ENCODE measurements at regions not wholly inside any gene's neighbourhood (a gene's known extent, or its start where the extent isn't known, plus 50 kb on each side); places are given as distances from the start of the nearest gene placed in this dataset.
"Not testable (repeated sequence)": the region's sequence is repeated elsewhere in the genome, so short reads cannot be mapped to it uniquely, and the experiment has no call there.

GRCh38 chr12:92987362-92987761 lies 58.3 kb upstream of the EEA1 start:
- FAIRE-seq = peak; percentile 78

GRCh38 chr12:92987846-92988621 lies 58.9 kb upstream of the EEA1 start:
- no peak for FAIRE-seq

DNA sequence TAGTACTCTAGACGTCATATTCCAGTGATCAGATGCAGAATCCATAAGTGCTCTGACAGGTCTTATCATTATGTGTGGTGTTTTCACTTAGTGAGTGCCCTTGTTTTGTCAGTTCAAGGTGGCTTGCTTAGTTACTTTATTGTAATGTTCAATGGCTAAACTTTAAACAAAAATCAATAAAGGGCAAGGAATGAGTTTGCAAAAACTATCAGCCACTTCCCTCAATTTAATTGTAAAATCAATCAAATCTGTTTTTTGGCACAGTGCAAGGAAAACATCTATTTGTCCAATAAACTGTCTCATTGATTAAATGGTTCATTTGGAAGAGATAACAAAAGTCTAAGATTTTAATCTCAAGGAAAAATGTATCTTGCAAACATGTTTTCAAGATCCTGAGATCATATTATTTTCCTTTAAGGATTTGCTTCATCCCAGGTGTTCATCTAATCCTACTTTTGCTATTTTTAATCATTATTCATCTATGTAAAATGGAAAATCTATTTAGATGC lies 59.6 kb upstream of the EEA1 start:
- no peak for FAIRE-seq

- no peak for FAIRE-seq
These were observed 60.8 kb upstream of the EEA1 start for GRCh38 chr12:92989715-92990484.

GRCh38 chr12:92991134-92991533 lies 62.0 kb upstream of the EEA1 start:
- no peak for FAIRE-seq

DNA sequence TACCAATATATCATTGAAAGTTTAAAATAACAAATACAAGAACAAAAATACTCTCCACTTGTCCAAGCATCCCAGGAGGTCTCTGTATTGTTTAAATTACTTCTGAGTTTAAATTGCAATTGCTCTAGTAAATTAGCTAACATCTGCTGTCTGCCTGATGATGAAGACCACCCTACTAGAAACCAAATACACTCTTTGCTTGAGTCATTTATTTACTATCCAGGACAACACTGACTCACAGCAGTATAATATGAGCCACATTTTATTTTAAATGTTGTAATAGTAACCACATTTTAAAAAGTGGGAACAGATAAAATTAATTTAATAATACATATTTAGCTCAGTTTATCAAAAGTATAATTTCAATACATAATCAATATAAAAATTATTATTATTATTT lies 62.9 kb upstream of the EEA1 start:
- FAIRE-seq = no peak

DNA sequence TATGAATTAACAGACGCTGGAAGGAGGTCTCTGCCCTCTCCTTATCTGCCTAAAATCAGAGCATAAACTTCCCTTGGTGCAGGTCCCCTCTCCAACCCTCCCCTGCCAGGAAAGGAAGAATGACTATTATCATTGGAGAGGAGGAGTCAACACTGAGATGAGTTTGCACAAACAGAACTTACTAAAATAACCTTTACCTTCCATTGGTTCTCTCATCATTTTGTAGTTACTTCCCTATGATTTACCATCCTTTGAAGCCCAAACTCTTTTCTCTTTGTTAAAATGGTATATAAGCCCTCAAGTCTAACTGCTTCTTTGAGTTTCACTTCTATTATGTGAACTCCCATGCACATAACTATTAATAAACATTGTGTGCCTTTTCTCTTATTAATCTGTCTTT lies 64.2 kb upstream of the EEA1 start:
- FAIRE-seq = no peak

DNA sequence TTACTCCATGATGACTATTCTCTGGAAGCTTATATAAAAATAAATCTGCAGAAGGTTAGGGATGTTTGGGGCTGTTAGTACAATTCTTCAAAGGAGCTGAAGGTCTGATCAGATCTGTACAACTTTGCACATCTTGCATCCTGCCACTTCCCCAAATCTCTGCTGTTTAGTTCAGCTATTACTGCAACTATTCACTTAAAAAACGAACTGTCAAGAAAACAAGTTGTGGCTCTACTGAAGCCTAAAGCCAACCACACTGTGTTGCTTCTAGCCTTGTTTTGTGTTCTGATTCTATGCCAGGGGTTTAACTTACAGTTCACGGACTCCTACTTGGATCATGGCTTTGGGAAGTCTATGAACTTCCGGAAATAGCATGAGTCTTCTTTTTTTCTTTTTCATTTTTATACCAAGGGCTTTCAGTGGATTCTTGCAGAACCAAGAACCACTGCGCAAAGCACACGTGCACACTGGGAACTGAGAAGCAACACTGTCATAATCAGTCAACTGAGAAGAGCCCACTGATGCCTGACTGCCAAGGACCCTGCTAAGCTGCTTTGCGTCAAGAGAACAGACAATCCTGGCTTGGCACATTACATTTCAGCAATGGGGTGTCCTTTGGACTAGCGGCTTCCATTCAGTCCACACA lies 66.3 kb upstream of the EEA1 start:
- no peak for FAIRE-seq

- no peak for FAIRE-seq
These were observed 70.9 kb upstream of the EEA1 start for GRCh38 chr12:93000026-93000425.

GRCh38 chr12:93001407-93001806 lies 72.3 kb upstream of the EEA1 start:
- FAIRE-seq = no peak

- FAIRE-seq = no peak
These were observed 73.4 kb upstream of the EEA1 start for GRCh38 chr12:93002293-93003054.

DNA sequence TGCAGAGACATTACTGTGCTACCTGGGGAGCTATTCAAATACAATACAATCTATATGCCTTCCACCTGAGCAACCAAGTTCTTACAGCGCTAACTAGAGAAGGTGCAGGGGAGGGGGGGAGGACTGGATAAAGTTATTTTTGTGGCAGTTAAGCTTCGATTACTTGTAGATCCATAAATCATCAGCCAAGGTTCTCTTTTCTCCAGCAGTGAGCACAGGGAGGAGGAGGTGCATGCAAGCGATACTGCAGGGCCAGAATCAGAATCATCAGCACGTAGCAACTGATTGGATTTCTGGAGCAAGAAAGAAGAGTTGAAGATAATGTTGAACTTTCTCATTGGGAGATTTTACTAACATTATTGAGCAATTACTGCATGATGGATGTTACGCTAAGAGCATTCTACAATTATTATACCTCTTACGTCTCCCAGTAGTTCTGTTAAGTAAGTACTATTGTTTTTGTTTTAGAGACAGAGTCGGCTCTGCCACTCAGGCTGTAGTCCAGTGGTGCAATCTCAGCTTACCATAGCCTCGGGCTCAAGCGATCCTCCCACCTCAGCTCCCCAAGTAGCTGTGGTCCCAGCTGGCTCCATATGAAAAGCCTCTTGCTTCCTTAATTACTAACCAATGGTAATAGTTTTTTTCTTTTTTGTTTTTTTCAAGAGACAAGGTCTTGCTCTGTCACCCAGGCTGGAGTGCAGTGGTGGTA lies 74.6 kb upstream of the EEA1 start:
- FAIRE-seq = no peak

DNA sequence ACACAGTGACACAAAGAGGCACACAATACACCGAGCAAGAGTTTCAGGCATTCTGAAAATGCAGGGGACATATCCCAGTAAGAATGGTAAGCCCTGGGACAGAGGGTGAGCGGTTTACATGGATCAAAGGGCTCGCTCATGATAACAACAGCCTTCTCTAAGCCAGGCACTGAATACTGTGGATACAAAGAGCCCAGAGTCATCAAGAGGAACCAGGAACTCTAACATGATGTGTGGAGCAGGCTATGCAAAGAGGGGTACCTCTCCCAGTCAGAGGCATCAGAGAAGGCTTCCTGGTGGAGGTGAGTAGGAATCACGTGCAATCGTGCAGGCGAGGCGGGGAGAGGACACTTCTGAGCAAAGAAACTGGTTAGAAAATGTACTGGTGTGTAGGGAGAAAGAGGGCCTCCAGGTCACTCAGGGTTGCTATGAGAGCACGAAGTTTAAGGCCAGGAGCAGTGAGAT lies 76.9 kb upstream of the EEA1 start:
- FAIRE-seq = no peak

DNA sequence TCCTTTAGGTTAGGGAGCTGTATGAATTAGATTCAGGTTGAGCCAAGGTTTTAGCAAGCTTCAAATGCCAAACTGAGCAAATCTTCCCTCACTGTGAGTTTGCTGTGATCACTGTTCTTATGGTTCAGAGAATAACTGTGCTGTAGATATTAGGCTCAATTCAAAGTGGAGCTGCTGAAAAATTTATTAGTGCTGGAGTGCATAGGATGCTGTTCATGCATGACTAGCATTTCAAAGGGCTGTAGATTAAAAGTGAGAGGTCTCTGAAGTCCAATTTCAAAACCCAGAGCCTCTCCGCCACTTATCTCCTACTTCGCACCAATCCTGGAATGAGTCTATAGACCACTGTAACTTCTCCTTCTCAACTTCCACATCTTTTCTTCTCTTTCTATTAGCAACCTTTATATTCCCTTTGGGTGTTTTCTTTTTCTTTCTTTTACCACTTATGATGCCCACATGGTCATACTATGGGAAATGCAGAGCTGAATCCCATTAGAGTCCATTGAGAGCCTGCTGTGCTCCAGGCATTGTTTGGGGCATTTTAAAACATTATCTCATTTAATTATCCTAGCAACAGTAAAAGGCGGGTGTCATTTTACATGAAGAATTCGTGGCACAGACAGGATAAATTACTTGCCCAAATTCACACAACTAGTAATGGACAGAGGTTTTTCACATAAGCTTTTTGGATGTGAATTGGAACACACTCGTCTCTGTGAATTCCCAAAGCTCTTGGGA lies 77.5 kb upstream of the EEA1 start:
- no peak for FAIRE-seq

DNA sequence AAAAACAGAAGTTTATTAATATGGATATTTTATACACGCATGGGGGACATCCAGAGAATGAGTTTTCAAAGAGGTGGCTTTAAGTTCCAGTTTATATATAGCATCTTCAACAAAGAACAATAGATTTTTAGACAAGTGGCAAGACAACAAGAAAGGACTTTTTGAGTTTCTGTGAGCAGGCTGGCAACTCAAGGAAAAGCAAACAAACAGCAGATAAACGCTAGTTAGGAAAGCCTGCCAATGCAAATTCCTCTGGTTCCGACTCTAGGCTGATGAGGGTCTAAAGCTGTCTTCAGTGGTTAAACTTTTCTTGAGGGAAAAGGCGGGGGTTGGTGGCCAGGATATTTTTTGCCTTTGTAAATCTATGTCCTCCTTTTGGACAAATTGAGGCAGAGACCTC lies 78.4 kb upstream of the EEA1 start:
- FAIRE-seq = no peak

DNA sequence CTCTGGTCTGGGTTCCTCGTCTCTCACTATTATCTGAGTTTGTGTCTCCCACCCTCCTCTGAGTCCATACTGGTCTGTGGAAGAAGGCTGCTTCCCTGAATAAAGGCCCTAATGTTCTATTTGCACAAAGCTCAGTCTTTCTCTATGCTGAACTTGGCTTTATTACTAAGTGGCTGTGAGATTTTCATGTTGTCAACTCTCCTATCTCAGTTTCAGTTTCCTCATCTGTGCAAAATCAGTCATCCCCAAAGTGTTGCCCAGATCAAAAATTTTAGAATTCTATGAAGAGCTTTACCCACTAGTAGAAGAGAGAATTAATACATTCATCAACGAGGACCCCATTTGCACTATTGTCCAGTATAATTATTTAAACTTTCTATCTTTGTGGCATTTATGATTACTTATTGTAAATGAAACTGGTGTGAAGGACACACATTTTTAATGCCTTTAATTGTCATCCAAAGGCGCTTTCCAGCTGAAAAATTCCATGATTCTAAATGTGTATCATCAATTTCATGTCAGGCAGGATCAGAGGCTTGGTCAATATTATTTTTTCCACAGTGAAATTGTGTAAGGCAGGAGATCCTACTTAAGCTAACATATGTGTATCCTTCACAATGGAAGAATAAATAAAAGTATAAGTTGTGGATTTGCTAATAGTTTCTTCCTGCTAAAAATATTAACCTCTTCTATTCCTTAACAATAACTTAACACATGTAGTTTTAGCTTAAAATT lies 79.1 kb upstream of the EEA1 start:
- FAIRE-seq = no peak

DNA sequence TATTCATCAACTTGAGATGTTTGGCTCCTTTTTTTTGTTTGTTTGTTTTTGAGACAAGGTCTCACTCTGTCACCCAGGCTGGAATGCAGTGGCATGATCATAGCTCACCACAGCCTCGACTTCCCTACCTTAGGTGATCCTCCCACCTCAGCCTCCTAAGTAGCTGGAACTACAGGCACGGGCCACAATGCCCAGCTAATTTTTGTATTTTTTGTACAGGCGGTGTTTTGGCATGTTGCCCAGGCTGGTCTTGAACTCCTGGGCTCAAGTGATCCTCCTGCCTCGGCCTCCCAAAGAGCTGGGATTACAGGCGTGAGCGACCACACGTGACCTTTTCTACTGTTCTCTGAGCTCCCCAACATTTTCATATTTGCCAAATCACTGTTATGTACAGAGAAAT lies 79.8 kb upstream of the EEA1 start:
- not testable (repeated sequence) for FAIRE-seq

GRCh38 chr12:93009533-93009932 lies 80.4 kb upstream of the EEA1 start:
- FAIRE-seq = no peak

DNA sequence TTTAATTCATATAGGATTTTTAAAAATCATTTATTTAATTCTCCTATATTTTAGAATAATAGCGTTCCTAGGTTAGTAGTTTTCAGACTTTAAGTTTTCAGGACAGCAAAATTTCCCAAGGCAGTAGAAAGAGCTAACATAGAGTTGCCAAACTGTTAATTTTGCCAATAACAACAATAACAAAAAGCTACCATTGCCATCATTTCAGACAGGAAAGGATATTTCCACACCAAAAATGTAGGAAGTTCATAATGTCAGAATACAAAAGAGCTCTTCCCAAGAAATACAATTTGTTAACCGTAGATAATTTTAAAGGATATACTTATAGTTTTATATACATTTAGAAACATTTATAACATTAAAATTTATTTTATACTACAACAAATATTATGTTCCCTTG lies 81.4 kb upstream of the EEA1 start:
- no peak for FAIRE-seq

GRCh38 chr12:93011100-93011499 lies 82.0 kb upstream of the EEA1 start:
- FAIRE-seq = no peak

Measured in TTC549 (cell line).